NCI-H1436 treated with DMSO at 0.1 percent for 48 hours (cell line): ENCODE measurements at regions not wholly inside any gene's neighbourhood (a gene's known extent, or its start where the extent isn't known, plus 50 kb on each side); places are given as distances from the start of the nearest gene placed in this dataset.

Source experiments
- DNase-seq: peaks from one replicate; lab custom pipeline; 2025; lab: John Stamatoyannopoulos, UW

DNA sequence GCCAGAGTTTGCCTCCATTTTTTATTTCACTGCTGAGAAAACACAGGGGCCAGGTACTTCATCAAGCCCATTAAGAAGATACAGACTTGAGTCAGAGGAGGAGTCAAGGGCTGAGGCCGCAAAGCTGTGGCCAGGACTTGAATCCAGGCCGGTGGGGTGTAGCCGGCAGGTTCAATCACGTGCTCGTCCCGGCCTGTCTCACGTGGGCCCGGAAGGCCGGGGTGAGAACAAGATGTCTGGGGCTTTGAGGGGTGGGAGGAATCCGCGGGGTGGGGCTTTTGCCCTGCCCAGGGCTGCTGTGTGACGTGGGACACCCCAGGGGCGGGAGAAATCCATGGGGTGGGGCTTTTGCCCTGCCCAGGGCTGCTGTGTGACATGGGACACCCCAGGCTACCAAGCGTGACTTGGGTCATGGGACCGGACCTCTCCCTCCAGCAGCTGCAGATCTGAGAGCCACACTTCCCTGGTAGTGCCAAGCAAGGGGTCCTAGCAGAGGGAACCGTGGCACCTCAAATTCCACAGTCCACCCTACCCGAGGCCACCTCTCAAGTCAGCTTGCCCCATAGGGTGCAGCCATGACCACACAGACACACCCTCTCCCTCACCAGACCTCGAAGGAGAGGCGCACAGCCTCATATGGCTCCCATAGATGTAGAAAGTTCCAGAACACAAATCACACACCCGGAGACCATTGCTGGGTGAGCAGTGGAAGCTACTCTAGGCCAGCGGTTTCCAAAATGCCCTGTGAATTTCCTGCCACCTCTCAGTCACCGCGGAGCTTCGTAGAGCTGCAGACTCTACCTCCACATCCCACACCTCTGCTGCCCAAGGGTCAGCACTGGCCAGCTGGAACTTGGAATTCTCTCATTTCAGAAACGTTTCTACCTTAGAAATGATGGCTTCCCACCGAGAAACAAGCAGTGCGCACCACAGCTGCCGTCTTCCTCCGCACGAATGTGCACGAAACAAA is 156.1 kb downstream of the DLL1 start:
- DNase-seq: no peak

DNA sequence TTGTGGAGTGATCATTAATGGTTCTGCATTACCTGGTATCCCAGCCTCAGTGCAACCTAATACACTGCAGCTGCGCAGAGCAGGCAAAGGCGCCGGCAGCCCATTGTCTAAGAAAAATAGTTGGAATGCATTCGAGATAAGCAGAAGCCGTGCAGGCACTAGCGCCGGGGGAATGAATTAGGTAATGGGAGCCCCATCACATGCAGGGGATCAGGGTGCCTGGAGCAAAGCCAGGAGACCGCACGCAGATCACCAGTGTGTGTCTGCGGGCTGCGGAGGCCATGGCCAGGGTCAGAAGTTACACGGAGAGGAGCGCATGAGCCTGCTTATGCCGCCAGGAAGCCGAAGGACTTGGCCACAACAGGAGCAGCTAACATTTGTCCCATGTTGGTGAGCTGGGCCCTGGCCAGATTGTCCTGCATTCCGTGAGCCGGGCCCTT is 156.8 kb downstream of the DLL1 start:
- no peak for DNase-seq

DNA sequence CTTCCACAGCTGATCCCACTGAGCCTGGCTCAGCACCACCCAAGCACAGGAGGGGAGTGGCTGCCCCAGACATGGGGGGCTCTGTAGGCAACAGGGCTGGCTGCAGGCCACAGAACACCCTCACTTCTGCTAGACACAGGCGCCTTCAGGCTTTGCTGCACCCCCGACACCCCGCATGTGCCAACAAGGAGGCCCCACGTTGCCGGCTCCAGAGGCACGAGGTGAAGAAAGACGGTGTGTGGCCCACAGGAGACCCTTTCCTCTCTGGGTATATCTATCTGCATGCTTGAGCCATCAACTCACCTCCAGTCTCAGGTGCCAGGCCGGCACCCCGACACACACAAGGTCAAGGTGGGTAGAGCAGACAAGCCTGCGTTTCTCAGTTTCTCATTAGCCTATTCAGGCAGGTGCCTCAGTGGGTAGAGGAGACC is 158.3 kb downstream of the DLL1 start:
- DNase-seq: no peak

DNA sequence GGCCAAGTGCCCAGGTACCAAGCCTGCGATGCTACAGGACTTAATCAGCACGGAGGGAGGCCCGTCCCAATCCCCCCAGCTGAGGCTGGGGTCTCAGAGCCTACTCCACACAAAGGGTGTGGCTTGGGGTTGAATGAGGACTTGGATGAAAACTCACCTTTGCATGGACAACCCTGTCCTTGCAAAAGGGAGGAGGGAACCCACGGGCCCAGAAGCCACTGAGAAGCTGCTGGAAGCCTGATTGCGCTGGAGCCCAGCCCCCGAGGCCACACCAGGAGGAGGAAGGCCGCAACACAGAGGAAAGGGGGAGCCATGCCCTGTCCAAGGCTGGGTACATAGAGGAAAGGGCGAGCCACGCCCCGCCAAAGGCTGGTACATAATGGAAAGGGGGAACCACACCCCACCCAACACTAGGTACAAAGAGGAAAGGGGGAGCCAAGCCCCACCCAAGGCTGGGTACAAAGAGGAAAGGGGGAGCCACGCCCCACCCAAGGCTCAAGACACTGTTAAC is 158.8 kb downstream of the DLL1 start:
- no peak for DNase-seq

DNA sequence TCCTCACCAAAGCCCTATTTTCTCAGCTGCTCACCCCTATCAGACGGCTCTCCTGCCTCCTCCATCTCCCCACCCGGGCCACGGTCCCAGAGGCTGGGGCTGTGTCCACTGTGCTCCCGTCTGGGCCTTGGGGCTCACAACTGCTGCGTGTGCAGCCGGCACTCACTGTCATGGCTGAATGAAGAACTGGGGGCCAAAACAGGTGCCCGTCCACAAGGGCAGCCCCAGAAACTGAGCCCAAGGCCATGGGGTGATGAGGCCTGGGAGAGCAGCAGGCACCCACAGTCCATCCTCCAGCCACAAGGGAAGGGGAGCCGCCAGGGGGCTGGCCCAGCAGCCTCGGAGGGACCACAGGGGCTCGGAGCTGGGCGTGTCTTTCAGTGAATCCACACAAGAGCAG is 159.5 kb downstream of the DLL1 start:
- no peak for DNase-seq

DNA sequence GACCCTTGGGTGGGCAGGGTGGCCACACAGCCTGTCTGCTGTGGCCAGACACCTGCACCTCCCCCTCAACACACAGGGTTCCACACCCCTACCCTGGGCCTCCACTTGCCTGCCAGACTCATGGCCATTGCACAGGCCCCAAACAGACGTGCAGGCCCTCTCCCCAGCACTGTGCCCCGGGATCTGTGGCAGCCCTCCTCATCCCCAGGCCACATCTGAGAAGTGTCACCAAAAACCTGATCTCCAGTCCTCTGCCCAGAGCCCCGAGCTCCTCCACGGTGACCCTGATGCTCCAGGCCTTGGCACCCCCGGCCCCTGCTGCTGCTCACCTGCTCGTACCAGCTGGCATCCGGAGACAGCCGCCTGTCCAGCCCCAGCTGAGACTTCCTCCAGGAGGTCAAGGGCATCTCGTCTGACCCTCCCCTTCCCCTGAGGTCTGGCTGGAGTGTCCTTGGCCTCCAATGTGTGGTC is 160.1 kb downstream of the DLL1 start:
- no peak for DNase-seq

DNA sequence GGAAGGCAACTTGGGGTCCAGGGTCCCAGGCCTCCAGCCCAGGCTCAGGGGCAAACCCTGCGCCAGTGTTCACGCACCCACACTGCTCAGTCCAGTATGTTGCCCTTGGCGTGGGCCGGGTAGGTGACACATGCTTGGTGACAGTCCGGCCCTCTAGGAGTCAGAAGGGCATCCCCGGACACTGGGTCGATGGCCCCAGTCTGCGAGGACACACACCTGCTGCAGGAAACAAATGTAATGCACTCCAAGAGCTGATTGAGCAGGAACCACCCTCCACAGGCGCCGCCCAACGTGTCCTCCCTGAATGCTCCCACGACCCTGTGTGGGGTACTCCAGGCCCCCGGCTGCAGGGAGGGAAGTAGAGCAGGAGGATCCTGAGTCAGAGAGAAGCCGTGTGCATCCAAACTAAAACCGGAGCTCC is 160.7 kb downstream of the DLL1 start:
- no peak for DNase-seq

DNA sequence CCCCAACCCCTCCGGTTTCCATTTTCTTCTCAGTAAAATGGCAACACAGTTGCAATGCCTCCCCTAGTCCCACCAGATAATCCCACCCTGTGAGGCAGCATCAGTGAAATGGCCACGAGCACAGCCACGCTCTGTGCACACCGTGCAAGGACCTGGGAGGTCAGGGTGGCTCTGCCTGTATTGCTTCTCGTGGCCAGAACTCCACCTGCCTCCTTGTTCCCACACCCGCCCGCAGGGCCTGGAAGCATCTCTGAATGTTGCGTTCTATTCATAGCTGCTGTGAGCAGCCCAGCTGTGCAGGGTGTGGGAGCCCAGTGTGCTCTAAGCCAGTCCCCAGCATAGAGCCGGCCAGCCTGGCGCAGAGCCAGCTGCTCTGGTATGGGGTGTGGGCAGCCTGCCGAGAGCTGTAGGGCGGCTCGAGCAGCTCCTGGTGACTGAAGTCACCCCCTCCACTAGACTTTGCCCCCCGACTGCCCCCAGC is 161.1 kb downstream of the DLL1 start:
- peak; percentile 5 for DNase-seq

DNA sequence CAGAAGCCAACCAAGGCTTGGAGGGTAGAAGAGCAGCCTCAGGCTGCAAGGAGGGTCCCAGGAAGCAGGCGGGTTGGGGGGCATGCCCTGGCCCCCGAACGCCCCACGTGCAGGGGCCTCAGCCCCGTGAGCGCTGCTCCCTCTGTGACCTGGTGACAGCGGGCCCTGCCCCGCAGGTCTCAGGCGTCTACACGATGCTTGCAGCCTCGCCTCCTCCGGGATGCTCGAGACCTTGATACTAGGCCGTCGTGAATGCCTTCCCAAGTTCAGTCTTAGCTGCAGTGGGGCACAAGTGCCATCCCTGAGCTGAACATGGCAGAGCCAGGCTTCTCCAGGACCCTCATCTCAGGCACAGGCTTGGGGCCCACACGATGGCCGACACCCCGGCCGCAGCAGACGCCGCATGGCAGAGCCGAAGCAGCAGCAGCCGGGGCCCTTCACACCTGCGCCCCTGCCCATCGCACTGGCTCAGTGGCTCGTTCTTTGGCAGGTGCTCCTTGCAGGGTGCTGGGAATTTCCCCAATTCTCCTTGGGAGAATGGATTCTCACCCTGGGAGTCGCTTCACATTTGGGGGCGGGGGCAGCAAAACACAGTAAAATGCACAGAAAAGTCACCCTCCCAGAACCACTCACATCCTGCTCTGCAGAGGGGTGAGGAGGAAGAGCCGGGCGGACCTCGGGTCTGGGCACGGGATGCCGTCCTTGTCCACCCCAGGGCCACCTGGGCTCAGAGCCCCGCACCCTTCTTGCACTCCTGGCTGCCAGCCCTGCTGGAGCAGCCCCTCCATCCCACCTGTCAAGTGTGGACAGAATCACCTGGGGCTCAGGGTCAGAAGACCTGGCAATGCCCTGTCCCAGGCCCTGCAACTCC is 161.8 kb downstream of the DLL1 start:
- no peak for DNase-seq

DNA sequence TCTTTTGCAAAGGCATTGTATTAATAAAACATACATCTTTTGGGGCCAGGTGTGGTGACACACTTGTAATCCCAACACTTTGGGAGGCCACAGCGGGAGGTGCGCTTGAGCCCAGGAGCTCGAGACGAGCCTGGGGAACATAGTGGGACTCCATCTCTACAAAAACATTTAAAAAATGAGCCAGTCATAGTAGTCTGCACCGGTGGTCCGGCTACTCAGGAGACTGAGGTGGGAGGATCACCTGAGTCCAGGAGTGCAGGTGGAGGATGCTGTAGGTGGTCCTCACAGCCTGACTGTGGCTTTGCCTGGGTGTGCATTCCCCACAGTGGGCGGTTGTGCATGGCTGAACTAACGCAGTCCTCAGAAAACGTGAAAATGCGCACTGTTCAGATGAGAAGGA is 162.5 kb downstream of the DLL1 start:
- no peak for DNase-seq

DNA sequence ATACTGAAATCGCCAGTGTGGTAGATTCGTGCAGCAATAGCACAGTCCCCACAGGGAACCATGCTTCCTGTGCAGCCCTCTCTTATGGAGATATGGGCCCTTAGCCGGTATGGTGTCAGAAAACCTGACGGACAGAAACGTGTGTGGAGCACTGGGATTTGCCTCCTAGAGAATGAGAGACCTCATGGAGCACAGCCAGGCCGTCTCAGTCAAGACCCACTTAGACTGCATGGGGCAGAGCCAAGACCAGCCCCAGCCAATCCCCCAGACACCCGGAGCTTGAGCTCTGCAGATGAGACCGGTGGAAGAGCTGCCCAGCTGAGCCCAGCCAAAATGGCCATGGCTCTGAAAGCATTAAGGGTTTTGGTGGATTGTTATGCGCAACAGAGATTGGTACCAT is 163.7 kb downstream of the DLL1 start:
- DNase-seq: no peak

DNA sequence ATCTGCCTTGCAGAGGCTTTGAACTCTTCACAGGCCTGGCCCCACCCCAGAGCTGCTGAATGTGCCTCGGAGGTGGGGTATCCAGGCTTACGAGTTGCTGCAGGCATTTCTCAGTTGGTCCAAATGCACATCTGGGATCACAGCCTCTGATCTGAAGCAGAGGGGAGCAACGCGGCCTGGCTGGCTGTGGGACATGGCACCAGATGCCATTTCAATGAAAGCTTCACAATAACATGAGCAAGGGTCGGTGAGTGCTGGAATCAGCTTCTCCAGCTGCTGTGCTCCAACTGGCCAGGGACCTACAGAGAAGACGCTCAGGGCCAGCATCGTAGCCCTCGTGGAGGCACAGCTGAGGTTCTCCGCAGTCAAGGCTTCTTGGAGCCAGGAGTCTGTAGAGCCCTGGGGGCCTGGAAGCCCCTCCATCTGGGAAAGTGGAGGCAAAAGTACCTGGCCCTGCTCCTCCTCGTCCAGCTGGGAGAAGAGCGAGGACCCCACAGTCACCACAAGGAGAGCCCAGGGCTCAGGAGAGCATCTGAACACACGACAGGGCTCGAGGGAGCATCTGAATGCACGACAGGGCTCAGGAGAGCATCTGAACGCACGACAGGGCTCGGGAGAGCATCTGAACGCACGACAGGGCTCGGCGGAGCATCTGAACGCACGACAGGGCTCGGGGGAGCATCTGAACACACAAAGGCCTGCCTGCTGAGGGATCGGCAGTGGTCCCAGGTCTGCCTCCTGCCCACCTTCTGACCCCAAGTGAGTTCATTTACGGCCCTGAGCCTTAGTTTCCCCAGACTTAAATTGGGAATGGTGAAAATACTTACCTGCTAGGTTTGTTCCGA is 165.2 kb downstream of the DLL1 start:
- no peak for DNase-seq

DNA sequence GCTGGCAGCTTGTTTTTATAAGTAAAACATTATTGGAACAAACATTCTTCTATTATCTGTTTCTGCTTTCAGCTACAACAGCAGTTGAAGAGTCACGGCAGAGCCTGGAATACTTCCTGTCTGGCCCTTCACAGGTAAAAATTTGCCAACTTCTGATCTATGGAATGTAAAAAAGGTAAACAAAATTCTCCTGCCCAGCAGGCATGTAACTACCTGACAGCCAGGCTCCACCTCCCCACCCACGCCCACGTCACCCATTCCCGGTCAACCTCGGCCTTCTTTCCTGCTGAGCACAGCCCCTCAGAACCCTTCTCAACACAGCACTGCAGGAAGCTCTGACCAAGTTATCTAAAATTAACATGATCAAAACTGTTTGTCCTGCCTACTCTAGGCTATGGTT is 166.0 kb downstream of the DLL1 start:
- no peak for DNase-seq

DNA sequence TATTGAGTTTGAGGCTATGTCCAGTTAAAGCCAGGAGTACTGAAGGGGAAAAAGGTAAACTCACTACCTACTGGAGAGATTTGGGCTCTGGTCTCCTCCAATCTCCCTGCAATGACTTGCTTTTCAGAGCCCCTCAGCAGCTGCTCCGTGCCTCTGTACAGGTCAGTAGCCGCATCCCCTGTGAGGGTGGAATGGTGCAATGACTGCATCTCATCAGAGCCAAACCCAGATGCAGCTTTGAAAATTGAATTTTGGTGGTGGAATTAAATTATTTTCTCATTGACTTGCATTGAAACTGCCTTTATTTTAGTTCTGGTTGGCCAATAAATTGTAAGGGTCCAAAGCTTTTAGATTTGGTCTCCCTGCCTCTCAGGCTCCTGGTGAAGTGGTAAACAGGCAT is 166.7 kb downstream of the DLL1 start:
- no peak for DNase-seq

DNA sequence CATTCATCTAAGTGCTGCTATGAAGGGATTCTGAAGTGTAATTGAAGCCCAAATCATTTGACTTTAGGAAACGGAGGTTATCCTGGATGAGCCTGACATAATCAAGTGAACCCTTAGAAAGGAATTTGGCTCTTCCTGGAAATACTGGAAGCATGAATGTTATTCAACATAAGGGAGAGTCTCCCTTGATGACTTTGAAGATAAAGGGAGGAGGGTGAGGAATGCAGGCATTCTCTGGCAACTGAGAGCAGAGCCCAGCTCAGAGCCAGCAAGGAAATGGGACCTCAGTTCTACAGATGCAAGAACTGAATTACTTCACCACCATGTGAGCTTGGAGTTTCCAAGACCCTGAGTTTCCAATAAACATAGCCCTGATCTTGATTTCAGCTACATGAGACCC is 168.2 kb downstream of the DLL1 start:
- DNase-seq: no peak

DNA sequence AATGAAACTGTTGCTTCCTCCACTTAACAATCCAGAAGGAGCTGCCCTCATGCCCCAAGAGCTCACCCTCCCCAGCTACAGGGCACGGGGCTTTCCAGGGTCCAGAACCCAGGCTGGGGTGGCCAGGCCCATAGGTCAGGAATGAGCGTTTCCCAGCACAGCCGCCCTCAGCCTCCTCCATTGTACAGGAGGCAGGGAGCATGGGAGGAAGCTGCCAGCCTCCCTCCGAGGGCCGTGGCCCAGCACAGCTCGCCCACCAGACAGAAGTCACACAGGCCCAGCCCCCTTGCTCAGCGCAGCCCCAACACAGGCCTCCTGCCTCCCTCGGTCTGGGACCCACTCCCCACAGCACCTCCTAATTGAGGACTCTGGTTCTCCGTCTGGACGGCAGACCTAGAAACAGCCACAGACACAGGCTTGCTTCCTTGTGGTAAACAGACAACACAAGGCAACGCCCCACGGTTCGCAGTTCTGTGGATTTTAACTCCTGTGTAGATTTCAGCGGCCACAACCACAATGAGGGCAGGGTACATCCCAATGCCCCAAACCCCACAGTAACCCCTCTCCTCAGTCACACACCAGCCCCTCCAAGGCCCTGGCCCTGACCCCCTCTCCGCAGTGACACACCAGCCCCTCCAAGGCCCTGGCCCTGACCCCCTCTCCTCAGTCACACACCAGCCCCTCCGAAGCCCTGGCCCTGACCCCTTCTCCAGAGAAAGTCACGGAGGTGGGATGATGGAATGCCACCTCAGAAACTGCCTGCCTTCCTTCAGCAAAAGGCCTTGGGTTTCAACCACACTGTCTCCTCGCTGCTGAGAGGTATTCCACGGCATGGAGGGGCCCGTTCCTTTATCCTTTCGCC is 173.5 kb downstream of the DLL1 start:
- DNase-seq: no peak

DNA sequence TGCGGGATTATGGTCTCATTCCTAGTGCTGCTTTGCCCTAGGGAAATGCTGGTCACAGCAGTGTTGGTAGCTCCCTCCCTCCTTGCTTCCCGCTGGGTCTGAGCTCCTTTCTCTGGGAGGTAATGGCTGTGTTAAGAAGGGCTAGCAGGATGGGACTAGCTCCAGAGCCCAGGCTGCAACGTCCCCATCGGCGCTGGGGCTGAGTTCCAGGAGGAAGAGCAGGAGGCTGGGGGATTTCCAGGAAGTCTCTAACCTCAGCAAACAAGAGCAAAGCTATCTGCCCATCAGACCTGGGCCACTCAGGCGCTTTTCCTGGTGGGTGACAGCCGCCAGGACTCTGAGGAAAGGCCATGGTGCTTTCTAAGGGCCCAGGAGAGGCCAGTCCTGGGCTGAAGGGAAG is 174.2 kb downstream of the DLL1 start:
- DNase-seq: no peak

DNA sequence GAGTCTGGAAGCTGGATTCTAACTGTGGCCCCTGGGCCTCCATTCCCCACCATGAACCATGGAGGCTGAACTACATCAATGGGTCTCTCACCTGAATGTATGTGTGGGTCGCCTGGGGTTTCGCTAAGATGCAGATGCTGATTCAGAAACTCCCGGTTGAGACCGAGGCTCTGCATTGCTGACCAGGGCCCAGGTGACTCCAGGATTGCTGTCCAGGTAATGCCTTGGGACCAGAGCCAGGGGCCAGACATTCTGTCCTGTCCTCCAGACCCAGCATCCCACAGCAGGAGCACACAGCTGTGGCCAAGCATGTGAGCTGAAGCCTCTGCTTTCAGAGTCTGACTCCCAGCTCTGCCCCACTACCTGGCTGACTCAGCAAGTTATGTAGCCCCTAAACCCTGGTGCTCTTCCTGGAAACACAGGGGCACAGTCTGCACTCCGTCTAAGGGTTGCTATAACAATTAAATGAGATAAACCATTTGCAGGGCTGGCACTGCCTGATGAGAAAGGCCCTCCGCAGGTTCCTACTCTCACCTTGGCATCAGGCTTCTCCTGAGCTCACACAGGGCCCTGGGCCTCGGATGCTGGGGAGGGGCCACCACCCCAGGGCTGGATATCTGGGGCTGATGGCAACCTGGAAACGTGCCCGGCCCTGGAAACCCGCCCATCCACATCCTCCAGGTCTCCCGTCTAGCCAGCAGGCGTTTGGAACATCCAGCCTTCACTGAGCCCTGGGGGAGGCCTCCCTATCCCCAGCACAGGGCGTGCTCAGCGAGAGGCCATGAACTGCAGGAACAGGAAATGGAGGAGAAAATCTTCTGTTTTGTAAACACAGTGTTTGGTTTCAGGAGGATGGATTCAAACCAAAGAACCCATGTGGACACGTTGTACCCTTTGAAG is 175.7 kb downstream of the DLL1 start:
- DNase-seq: no peak

DNA sequence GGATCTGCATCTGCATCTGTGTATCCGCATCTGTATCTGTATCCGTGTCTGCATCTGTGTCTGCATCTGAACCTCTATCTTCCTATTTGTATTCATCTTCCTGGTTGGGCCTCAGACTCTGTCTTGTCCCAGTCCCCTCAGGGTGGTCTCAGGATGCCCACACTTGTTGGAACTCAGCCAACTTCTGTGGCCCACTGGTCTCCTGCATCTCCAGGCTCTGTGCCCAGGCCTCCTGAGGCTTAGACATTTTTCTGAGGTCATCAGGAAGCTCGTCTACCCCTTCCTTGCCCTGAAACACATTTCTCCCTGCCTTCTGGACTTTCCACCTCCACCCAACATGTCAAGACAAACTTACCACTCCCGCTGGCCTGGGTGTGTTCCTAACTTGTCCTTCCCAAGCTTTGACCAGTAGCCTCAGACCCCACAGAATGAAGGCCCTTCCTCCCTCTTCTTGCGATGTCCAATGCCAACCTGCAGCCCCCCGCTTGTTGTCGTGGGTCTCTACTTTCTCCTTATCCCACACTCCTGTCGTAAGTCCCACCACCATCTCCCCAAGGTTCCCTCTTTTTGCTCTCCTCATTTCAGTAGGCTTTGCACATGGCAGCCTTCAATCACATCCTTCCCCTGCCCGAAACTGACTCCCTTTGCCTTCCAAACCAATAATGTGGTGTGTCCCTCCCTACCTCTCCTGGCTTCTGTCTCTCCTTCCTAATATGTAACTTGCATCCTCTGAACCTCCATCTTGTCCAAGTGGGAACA is 176.5 kb downstream of the DLL1 start:
- no peak for DNase-seq
